OCI-LY3 (cell line): ENCODE measurements at regions not wholly inside any gene's neighbourhood (a gene's known extent, or its start where the extent isn't known, plus 50 kb on each side); places are given as distances from the start of the nearest gene placed in this dataset.

Source experiments
- CTCF ChIP-seq: fragments of 200-600, 300-600 bp; sonication (generic); IDR thresholded peaks from 2 replicates; pipeline ENCODE4 v1.5.1; 2014; ENCODE audit warnings: antibody characterized with exemption, low read length, low read depth
- EZH2phosphoT487 ChIP-seq: fragments of 200-600 bp; shearing (Covaris generic); IDR thresholded peaks from 2 replicates; pipeline ENCODE4 v1.6.1; 2018; ENCODE audit warnings: antibody characterized with exemption, mixed run types, low read depth

- TF ChIP-seq CTCF (no peak), EZH2phosphoT487 (no peak)
These were observed 135.7 kb downstream of the RPAP3 start for GRCh38 chr12:47570151-47570550.
